Liver (tissue), 8 donors: ENCODE measurements at regions not wholly inside any gene's neighbourhood (a gene's known extent, or its start where the extent isn't known, plus 50 kb on each side); places are given as distances from the start of the nearest gene placed in this dataset.

Experiments used
- DNase-seq: peaks from one replicate; pipeline ENCODE4 v3.0.0-alpha.2; 2017; ENCODE audit warnings: low spot score
- H3K27ac ChIP-seq, 2 donors: one replicate each; pipeline ENCODE4 v1.7.0; 2013; ENCODE audit warnings: inconsistent platforms in 2 of 2, low read length in 2 of 2, control low read depth in 1 of 2, low read depth in 1 of 2, mild to moderate bottlenecking in 1 of 2
- H3K27me3 ChIP-seq, 4 donors: one replicate each; pipeline versions ENCODE4 v1.6.1 to v1.7.0; 2013; ENCODE audit warnings: low read length in 3 of 4, inconsistent platforms in 1 of 4, mild to moderate bottlenecking in 1 of 4, moderate library complexity in 1 of 4; ENCODE audit not compliant: control insufficient read depth in 4 of 4, insufficient read depth in 4 of 4
- H3K36me3 ChIP-seq, 4 donors: one replicate each; pipeline versions ENCODE4 v1.6.1 to v1.7.0; 2013; ENCODE audit warnings: low read length in 3 of 4, mild to moderate bottlenecking in 3 of 4, low read depth in 1 of 4, moderate library complexity in 1 of 4; ENCODE audit not compliant: control insufficient read depth in 4 of 4, insufficient read depth in 3 of 4
- H3K4me1 ChIP-seq, 4 donors: one replicate each; pipeline versions ENCODE4 v1.6.1 to v1.7.0; 2013; ENCODE audit warnings: low read length in 3 of 4, mild to moderate bottlenecking in 3 of 4, moderate library complexity in 1 of 4; ENCODE audit not compliant: control insufficient read depth in 4 of 4, insufficient read depth in 4 of 4
- H3K4me3 ChIP-seq, 3 donors: one replicate each; pipeline versions ENCODE4 v1.6.1 to v1.7.0; 2013; ENCODE audit warnings: low read length in 3 of 3, control low read depth in 1 of 3, low read depth in 1 of 3, mild to moderate bottlenecking in 1 of 3
- H3K9ac ChIP-seq, 2 donors: one replicate each; pipeline ENCODE4 v1.7.0; 2013; ENCODE audit warnings: low read length in 2 of 2, mild to moderate bottlenecking in 2 of 2, moderate library complexity in 2 of 2, control low read depth in 1 of 2, low read depth in 1 of 2
- H3K9me3 ChIP-seq, 4 donors: one replicate each; pipeline versions ENCODE4 v1.6.1 to v1.7.0; 2013; ENCODE audit warnings: low read length in 3 of 4; ENCODE audit not compliant: control insufficient read depth in 4 of 4
- EGR1 ChIP-seq, 2 donors: IDR thresholded peaks; 2 replicates each; pipeline ENCODE4 v1.6.1; 2016 to 2018; ENCODE audit warnings: antibody characterized with exemption in 2 of 2, low read depth in 2 of 2
- FOXA1 ChIP-seq: IDR thresholded peaks from 2 replicates; pipeline ENCODE4 v1.6.1; 2016; ENCODE audit warnings: antibody characterized with exemption
- FOXA2 ChIP-seq: IDR thresholded peaks from 2 replicates; pipeline ENCODE4 v1.6.1; 2016; ENCODE audit warnings: antibody characterized with exemption
- GABPA ChIP-seq, 2 donors: IDR thresholded peaks in 1 of 2; conservative IDR thresholded peaks in 1 of 2; 2 replicates each; pipeline ENCODE4 v1.6.1; 2016; ENCODE audit warnings: antibody characterized with exemption in 2 of 2, mild to moderate bottlenecking in 1 of 2, moderate library complexity in 1 of 2
- HNF4A ChIP-seq, 2 donors: conservative IDR thresholded peaks; 2 replicates each; pipeline ENCODE4 v1.6.1; 2016; ENCODE audit warnings: antibody characterized with exemption in 2 of 2, mild to moderate bottlenecking in 2 of 2
- HNF4G ChIP-seq: IDR thresholded peaks from 2 replicates; pipeline ENCODE4 v1.6.1; 2016; ENCODE audit warnings: antibody characterized with exemption
- JUND ChIP-seq, 2 donors: IDR thresholded peaks; 2 replicates each; pipeline ENCODE4 v1.6.1; 2016; ENCODE audit warnings: antibody characterized with exemption in 2 of 2
- NR2F2 ChIP-seq: IDR thresholded peaks from 2 replicates; pipeline ENCODE4 v1.6.1; 2016; ENCODE audit warnings: antibody characterized with exemption
- RAD21 ChIP-seq, 2 donors: IDR thresholded peaks; 2 replicates each; pipeline ENCODE4 v1.6.1; 2016; ENCODE audit warnings: antibody characterized with exemption in 2 of 2, mild to moderate bottlenecking in 2 of 2
- RXRA ChIP-seq, 2 donors: IDR thresholded peaks; 2 replicates each; pipeline ENCODE4 v1.6.1; 2017 to 2018; ENCODE audit warnings: antibody characterized with exemption in 2 of 2, mild to moderate bottlenecking in 1 of 2
- SP1 ChIP-seq: IDR thresholded peaks from 2 replicates; pipeline ENCODE4 v1.6.1; 2018; ENCODE audit warnings: antibody characterized with exemption, mild to moderate bottlenecking
- TAF1 ChIP-seq: conservative IDR thresholded peaks from 2 replicates; pipeline ENCODE4 v1.6.1; 2016; ENCODE audit warnings: antibody characterized with exemption, mild to moderate bottlenecking
- YY1 ChIP-seq: IDR thresholded peaks from 2 replicates; pipeline ENCODE4 v1.6.1; 2016; ENCODE audit warnings: antibody characterized with exemption, mild to moderate bottlenecking
- WGBS: extraction: QIAGEN DNeasy Blood & Tissue Kit; methylation state at CpG from one replicate; pipeline ENCODE4 v1.1.7; 2013; 5-methylcytosine and 5-hydroxymethylcytosine counted together
- TF ChIP-seq, protein P1 (sequence below): IDR thresholded peaks from 2 replicates; pipeline ENCODE4 v1.6.1; 2016; ENCODE audit warnings: antibody characterized with exemption, mild to moderate bottlenecking
- TF ChIP-seq, protein P2 (sequence below): fragments of 150-350 bp; IDR thresholded peaks from 2 replicates; pipeline ENCODE4 v1.5.1; 2017; ENCODE audit warnings: improper control_type of control experiment, low read depth, low read length; ENCODE audit not compliant: missing input control
- TF ChIP-seq, protein P3 (sequence below): IDR thresholded peaks from 2 replicates; pipeline ENCODE4 v1.6.1; 2016; ENCODE audit warnings: antibody characterized with exemption
- TF ChIP-seq, protein P4 (sequence below): IDR thresholded peaks from 2 replicates; pipeline ENCODE4 v1.6.1; 2016; ENCODE audit warnings: antibody characterized with exemption
- TF ChIP-seq, protein P5 (sequence below): IDR thresholded peaks from 2 replicates; pipeline ENCODE4 v1.6.1; 2016; ENCODE audit warnings: antibody characterized with exemption
- donor health status: healthy.
- donor health status: healthy.
- donor health status: healthy.
- donor health status: healthy.
- donor health status: healthy.

DNA sequence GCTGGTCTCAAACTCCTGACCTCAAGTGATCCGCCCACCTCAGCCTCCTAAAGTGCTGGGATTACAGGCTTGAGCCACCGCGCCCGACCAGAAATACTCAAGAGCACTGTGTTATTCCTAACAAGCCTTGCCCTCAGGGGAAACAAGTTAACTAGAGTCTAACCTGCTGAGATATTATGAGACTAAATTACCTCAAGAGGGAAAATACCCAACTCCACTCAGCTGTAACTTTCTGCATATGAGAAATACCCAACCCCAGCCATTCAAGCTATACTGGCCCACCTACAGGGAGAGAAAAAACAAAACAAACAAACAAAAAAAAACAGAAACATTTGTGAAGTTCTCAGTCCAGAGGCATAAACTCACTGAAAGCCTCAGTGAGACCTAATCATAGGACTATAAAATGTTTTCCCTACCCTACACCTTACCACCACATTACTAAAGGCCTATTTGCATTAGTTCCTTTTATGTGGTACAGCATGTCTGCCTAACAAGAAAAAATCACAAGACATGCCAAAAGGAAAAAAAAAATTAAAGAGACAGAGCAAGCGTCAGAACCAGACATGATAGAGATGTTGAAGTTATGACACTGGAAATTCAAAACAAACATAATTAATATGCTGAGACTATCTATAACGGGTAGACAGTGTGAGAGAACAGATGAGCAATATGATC is 876.0 kb downstream of the FSTL5 start:
- Histone ChIP-seq H3K9ac (no peak overlapping the region), H3K4me3 (no peak overlapping the region), H3K27ac (no peak overlapping the region), H3K4me1 (no peaks in the 10 kb centered on the region), H3K36me3 (no peaks in the 10 kb centered on the region), H3K27me3 (no peaks in the 10 kb centered on the region), H3K9me3 (peaks cover 0 to 2% (median 0%) of the 10 kb centered on the region in 4 donors)
- no peak for DNase-seq
- TF ChIP-seq, protein P1, sequence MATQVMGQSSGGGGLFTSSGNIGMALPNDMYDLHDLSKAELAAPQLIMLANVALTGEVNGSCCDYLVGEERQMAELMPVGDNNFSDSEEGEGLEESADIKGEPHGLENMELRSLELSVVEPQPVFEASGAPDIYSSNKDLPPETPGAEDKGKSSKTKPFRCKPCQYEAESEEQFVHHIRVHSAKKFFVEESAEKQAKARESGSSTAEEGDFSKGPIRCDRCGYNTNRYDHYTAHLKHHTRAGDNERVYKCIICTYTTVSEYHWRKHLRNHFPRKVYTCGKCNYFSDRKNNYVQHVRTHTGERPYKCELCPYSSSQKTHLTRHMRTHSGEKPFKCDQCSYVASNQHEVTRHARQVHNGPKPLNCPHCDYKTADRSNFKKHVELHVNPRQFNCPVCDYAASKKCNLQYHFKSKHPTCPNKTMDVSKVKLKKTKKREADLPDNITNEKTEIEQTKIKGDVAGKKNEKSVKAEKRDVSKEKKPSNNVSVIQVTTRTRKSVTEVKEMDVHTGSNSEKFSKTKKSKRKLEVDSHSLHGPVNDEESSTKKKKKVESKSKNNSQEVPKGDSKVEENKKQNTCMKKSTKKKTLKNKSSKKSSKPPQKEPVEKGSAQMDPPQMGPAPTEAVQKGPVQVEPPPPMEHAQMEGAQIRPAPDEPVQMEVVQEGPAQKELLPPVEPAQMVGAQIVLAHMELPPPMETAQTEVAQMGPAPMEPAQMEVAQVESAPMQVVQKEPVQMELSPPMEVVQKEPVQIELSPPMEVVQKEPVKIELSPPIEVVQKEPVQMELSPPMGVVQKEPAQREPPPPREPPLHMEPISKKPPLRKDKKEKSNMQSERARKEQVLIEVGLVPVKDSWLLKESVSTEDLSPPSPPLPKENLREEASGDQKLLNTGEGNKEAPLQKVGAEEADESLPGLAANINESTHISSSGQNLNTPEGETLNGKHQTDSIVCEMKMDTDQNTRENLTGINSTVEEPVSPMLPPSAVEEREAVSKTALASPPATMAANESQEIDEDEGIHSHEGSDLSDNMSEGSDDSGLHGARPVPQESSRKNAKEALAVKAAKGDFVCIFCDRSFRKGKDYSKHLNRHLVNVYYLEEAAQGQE, result no peak
- no peak for TF ChIP-seq HNF4G
- no peak for TF ChIP-seq YY1
- no peak for TF ChIP-seq SP1
- TF ChIP-seq, protein P2, sequence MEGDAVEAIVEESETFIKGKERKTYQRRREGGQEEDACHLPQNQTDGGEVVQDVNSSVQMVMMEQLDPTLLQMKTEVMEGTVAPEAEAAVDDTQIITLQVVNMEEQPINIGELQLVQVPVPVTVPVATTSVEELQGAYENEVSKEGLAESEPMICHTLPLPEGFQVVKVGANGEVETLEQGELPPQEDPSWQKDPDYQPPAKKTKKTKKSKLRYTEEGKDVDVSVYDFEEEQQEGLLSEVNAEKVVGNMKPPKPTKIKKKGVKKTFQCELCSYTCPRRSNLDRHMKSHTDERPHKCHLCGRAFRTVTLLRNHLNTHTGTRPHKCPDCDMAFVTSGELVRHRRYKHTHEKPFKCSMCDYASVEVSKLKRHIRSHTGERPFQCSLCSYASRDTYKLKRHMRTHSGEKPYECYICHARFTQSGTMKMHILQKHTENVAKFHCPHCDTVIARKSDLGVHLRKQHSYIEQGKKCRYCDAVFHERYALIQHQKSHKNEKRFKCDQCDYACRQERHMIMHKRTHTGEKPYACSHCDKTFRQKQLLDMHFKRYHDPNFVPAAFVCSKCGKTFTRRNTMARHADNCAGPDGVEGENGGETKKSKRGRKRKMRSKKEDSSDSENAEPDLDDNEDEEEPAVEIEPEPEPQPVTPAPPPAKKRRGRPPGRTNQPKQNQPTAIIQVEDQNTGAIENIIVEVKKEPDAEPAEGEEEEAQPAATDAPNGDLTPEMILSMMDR, result no peak
- no peak for TF ChIP-seq GABPA (IDR thresholded peaks at IDR 0.05 in 1 of 2, conservative IDR thresholded peaks at IDR 0.05 in 1 of 2)
- no peak for TF ChIP-seq JUND (IDR thresholded peaks at IDR 0.05)
- TF ChIP-seq, protein P3, sequence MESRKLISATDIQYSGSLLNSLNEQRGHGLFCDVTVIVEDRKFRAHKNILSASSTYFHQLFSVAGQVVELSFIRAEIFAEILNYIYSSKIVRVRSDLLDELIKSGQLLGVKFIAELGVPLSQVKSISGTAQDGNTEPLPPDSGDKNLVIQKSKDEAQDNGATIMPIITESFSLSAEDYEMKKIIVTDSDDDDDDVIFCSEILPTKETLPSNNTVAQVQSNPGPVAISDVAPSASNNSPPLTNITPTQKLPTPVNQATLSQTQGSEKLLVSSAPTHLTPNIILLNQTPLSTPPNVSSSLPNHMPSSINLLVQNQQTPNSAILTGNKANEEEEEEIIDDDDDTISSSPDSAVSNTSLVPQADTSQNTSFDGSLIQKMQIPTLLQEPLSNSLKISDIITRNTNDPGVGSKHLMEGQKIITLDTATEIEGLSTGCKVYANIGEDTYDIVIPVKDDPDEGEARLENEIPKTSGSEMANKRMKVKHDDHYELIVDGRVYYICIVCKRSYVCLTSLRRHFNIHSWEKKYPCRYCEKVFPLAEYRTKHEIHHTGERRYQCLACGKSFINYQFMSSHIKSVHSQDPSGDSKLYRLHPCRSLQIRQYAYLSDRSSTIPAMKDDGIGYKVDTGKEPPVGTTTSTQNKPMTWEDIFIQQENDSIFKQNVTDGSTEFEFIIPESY, result no peak
- no peak for TF ChIP-seq FOXA1
- TF ChIP-seq, protein P4, sequence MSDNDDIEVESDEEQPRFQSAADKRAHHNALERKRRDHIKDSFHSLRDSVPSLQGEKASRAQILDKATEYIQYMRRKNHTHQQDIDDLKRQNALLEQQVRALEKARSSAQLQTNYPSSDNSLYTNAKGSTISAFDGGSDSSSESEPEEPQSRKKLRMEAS, result no peak
- no peak for TF ChIP-seq RXRA (IDR thresholded peaks at IDR 0.05)
- TF ChIP-seq TAF1, result no peak
- TF ChIP-seq, protein P5, sequence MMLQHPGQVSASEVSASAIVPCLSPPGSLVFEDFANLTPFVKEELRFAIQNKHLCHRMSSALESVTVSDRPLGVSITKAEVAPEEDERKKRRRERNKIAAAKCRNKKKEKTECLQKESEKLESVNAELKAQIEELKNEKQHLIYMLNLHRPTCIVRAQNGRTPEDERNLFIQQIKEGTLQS, result no peak
- TF ChIP-seq HNF4A (conservative IDR thresholded peaks at IDR 0.05), result no peak
- TF ChIP-seq FOXA2, result no peak
- no peak for TF ChIP-seq RAD21 (IDR thresholded peaks at IDR 0.05)
- no peak for TF ChIP-seq EGR1 (IDR thresholded peaks at IDR 0.05; ENCODE audit: low read depth in 2 of 2)
- no peak for TF ChIP-seq NR2F2
- 93% methylated on average over 6 of the region's 6 CpGs for WGBS
